RWPE1 (cell line): ENCODE measurements at regions not wholly inside any gene's neighbourhood (a gene's known extent, or its start where the extent isn't known, plus 50 kb on each side); places are given as distances from the start of the nearest gene placed in this dataset.

Experiments used
- CTCF ChIA-PET: fragments of 350-600 bp; sonication (Branson Sonifier 250); formaldehyde crosslinking; extraction: SDS; loops from one replicate; lab custom pipeline; 2021; lab: Yijun Ruan, JAX
- POLR2A ChIA-PET: fragments of 400-600 bp; formaldehyde crosslinking; extraction: SDS; loops from one replicate; lab custom pipeline; 2020; ENCODE audit warnings: antibody characterized with exemption; ENCODE audit not compliant: low non-redundant PET; lab: Yijun Ruan, JAX
- DNase-seq: peaks from one replicate; pipeline ENCODE4 v3.0.0; 2012; ENCODE audit warnings: low spot score
- H3K27ac ChIP-seq: fragments of 450-650 bp; 2 replicates; pipeline ENCODE4 v1.5.1; 2017
- TF ChIP-seq, protein P1 (sequence below): fragments of 450-650 bp; conservative IDR thresholded peaks from 2 replicates; pipeline ENCODE4 v1.5.1; 2017; ENCODE audit warnings: low read depth, mild to moderate bottlenecking

DNA sequence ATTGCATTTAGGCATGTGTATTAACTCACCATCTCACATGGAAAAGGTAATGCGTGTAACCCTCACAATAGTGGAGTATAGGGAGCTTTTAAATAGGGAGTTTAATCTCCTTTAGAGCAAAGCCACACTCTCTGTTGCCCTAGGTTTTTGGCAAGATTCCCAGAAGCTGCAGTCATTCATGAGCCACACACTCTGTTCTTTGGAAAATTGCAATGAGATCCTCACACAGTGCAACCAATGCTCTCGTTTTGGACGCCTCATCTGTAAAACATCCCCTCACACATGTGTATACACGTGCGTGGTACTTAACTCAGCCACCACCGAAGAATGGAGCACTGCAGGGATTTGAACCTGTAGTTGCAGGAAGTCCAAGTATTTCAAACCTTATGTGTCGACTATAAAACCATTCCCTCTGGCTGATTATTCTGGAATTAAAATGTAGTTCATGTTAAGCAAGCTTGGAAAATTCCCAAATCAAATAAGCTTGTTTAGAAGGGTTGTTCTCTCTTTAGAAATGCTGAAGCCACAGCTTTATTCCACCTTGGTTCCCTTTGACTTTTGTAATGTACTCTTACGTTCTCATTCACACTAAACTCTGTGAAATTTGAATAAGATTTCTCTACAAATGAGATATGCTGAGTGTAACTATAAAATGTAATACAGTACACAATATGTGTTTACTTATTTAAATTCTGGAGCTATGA lies 489.8 kb upstream of the MANEA start:
- peak; percentile 38 for DNase-seq
- ChIA-PET CTCF (interaction anchor here (1.1 kb wide), 1 partner anchor 47 kb away, joined by 3 read pairs; no protein-coding TSS in a partner anchor), POLR2A (no interaction called here)
- TF ChIP-seq, protein P1, sequence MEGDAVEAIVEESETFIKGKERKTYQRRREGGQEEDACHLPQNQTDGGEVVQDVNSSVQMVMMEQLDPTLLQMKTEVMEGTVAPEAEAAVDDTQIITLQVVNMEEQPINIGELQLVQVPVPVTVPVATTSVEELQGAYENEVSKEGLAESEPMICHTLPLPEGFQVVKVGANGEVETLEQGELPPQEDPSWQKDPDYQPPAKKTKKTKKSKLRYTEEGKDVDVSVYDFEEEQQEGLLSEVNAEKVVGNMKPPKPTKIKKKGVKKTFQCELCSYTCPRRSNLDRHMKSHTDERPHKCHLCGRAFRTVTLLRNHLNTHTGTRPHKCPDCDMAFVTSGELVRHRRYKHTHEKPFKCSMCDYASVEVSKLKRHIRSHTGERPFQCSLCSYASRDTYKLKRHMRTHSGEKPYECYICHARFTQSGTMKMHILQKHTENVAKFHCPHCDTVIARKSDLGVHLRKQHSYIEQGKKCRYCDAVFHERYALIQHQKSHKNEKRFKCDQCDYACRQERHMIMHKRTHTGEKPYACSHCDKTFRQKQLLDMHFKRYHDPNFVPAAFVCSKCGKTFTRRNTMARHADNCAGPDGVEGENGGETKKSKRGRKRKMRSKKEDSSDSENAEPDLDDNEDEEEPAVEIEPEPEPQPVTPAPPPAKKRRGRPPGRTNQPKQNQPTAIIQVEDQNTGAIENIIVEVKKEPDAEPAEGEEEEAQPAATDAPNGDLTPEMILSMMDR: no peak
- no peak overlapping the region for H3K27ac ChIP-seq

DNA sequence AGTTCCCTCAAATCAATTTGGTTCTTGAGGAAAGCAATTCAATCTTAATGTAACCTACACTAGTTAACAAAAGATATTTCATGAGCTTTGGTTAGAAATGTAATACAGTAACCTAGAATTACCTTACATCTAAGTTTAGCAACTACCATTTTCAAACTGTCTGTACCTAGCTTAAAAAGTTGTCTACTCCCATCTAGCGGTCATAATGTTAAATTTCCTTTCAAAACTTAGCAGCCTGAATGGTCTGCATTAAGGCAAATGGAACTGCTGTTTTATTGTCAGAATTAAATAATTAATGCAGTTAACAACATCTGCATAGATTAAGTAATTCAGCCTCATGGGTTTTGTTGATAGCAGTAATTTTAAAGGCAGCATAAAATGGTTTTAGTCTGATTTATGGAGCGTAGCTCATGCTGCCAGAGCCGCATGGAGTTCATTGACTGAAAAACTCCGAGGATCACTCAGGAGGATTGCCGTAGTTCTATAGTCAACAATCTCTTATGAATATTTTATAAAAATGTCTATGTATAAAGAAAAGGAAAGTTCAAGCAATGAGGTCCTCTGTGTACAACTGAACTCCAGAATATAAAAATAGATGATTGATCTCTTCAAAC lies 485.4 kb upstream of the MANEA start:
- no peak overlapping the region for H3K27ac ChIP-seq
- TF ChIP-seq, protein P1: peak; percentile 63
- ChIA-PET CTCF (interaction anchor here (0.6 to 1.4 kb wide), 4 partner anchors 417 to 789 kb away, joined by 3 to 6 read pairs (median 4); no protein-coding TSS in a partner anchor), POLR2A (no interaction called here)
- DNase-seq: peak; percentile 33

DNA sequence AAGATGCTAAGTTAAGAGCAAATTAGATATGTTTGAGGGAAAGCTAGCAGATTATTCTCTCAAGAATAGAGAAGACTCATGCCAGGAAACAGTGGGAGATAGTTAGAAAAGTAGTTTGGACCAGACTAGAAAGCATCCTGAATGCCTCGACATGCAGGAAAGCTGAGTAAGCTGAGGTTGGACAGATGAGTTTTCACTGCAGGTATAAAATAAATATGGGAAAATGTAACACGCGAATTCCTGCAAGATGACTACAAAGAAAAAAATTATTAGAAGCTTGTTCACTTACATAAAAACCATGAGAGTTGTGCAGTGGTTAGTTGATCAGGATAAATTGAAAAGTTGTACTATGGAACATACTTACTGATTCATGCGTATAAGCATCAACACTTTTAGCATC lies 484.2 kb upstream of the MANEA start:
- no peak overlapping the region for H3K27ac ChIP-seq
- TF ChIP-seq, protein P1: no peak
- POLR2A ChIA-PET: no interaction called here
- CTCF ChIA-PET: interaction anchor here (0.8 to 1.0 kb wide), 2 partner anchors 13 to 495 kb away, joined by 4 read pairs; no protein-coding TSS in a partner anchor
- DNase-seq: peak; percentile 21

DNA sequence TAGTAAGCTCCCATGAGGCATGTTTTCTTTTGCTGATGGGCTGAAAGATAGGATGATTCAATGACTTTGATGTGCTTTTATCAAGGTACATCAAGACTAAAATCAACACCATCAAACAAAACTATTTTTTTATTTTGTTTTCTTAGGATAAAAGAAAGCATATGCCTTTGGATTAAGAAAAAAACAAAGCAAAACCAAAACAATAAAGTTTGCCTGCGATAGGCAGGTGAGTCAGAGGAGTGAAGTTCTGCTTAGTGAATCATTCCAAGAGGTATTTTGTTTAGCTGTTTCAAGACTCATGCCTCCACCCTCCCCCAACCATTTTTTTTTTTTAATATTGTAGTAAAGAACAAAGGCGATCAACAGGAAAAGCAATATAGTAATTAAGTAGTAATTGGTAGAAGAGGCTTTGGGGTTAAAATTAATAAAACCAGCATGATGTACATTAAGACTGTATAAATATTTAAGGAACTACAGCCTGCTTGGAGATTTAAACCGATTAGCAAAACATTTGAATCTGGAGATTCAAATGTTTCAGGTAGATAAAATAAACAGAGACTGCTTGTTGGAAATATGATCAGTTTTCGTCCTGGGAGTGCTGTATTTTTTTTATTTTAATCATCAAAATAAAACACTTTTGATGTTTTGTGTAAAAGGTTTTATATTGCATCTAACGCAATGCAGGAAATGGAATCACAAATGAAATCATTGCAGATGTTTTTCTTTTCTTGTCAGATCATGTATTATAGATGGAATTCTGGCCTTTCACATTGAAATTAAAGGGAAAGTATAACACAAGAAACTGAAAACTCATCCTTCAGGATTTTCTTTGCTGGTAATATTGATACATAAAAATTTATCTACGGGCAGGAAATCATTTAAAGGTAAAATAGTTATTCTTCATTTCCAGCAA lies 482.3 kb upstream of the MANEA start:
- no peak overlapping the region for H3K27ac ChIP-seq
- CTCF ChIA-PET: interaction anchor here (0.7 kb wide), 1 partner anchor 17 kb away, joined by 3 read pairs; no protein-coding TSS in a partner anchor
- peak; percentile 67 for DNase-seq
- TF ChIP-seq, protein P1: no peak
- POLR2A ChIA-PET: no interaction called here

DNA sequence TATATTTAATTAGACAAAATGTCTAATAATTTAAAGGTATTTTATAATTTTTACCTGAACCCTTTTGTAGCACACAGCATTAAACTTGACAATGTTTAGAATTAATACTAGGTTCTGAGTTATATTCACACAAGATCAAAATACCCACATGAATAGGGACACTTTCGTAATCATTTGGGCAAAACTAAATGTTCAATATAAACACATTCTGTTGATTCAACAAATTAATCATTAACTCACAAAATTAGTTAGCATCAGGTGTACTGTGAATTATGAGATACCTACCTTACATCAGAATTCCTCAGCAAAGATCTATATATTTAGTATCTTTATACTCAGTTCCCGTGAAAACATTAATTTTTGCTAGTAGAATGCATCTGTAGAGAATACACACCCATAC lies 481.5 kb upstream of the MANEA start:
- no peak overlapping the region for H3K27ac ChIP-seq
- TF ChIP-seq, protein P1: no peak
- ChIA-PET POLR2A (no interaction called here), CTCF (no interaction called here)
- DNase-seq: no peak

DNA sequence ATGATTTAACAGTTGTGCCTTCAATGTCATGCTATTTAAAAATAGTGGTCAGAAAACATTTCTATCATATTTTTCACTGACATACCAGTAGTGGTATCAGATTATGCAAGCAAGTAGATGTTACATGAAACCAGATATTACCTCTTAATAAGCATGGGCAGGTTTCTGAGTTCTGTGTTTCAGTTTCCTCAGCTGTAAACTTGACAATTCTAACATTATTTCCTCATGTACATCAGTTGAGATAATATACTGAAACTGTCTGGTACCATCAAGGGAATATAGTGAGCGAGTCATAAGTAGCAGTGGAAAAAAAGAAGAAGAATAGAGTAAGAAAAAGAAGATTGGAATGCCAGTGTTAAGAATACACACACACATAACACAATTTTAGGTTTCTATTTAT lies 477.9 kb upstream of the MANEA start:
- TF ChIP-seq, protein P1: no peak
- no peak for DNase-seq
- POLR2A ChIA-PET: no interaction called here
- no peak overlapping the region for H3K27ac ChIP-seq
- CTCF ChIA-PET: no interaction called here
